ENCODE measurements at regions not wholly inside any gene's neighbourhood (a gene's known extent, or its start where the extent isn't known, plus 50 kb on each side); places are given as distances from the start of the nearest gene placed in this dataset.

DNA sequence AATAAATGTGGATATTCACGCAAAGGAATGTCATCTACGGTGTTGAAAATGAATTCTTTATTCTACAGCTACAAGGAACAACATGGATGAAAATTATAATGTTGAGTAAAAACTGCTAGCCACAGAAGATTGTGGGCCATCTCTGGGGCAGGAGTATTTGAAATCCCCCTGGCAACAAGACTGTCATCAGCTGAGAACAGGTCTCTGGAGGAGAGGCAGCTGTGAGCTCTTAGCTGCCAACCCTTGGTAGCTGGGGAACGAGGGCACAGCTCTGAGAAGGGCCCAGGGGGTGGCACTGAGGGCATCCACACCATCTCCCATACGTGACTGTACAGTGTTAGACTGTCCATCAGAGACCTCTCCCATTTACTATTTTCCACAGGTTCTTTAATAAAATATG lies 340.1 kb upstream of the MGMT start (continued):
- TF ChIP-seq, protein P1, sequence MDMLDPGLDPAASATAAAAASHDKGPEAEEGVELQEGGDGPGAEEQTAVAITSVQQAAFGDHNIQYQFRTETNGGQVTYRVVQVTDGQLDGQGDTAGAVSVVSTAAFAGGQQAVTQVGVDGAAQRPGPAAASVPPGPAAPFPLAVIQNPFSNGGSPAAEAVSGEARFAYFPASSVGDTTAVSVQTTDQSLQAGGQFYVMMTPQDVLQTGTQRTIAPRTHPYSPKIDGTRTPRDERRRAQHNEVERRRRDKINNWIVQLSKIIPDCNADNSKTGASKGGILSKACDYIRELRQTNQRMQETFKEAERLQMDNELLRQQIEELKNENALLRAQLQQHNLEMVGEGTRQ (IDR thresholded peaks at IDR 0.05; ENCODE audit: low read depth, low read length), result no peak
- TF ChIP-seq, protein P1 (CRISPR knock-in tag; IDR thresholded peaks at IDR 0.05; ENCODE audit: borderline replicate concordance), result no peak

DNA sequence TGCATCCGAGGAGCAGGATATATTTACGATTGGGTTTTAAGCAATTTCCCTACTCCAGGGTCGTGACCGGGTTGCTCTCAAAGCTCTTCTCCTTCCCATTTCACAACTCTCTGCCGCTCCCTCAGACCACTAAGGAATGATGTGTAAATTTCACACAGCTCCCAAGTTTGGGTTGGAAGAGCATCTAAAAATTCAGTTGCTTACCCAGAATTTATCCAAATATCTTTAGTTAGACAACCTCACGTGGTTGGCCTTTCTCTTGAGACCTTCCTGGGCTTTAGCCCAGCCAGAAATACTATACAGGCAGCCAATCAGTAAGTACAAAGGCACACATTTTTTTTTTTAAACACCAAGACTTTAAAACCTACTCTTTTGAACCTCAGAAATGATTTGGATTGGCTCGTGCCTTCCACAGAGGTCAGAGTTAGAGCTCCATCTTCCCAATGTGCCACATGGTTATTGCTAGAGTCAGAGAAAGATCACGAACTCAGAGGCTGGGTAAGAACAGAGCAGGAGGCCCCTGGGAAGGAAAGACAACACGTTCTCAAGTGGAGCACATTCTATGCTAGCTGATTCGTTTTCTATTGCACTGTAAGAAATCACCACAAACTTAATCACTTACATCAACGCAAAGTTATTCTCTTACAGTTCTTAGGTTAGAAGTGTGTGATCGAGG lies 335.4 kb upstream of the MGMT start:
- TF ChIP-seq ZNF251 (CRISPR knock-in tag; IDR thresholded peaks at IDR 0.05) (no peak), HNRNPL (IDR thresholded peaks at IDR 0.05; ENCODE audit: low read depth, low read length) (no peak), RARA (CRISPR knock-in tag; IDR thresholded peaks at IDR 0.05) (no peak), NBN (conservative IDR thresholded peaks at IDR 0.05) (no peak), ZNF672 (CRISPR knock-in tag; IDR thresholded peaks at IDR 0.05) (no peak), ZNF468 (CRISPR knock-in tag; IDR thresholded peaks at IDR 0.05) (no peak), TSC22D2 (CRISPR knock-in tag; IDR thresholded peaks at IDR 0.05; ENCODE audit: borderline replicate concordance) (no peak), SIN3A (IDR thresholded peaks at IDR 0.05; ENCODE audit: borderline replicate concordance, low read depth, low read length) (no peak)
- TF ChIP-seq, protein P2, sequence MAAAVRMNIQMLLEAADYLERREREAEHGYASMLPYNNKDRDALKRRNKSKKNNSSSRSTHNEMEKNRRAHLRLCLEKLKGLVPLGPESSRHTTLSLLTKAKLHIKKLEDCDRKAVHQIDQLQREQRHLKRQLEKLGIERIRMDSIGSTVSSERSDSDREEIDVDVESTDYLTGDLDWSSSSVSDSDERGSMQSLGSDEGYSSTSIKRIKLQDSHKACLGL (CRISPR knock-in tag; IDR thresholded peaks at IDR 0.05), result no peak
- TF ChIP-seq, protein P3, sequence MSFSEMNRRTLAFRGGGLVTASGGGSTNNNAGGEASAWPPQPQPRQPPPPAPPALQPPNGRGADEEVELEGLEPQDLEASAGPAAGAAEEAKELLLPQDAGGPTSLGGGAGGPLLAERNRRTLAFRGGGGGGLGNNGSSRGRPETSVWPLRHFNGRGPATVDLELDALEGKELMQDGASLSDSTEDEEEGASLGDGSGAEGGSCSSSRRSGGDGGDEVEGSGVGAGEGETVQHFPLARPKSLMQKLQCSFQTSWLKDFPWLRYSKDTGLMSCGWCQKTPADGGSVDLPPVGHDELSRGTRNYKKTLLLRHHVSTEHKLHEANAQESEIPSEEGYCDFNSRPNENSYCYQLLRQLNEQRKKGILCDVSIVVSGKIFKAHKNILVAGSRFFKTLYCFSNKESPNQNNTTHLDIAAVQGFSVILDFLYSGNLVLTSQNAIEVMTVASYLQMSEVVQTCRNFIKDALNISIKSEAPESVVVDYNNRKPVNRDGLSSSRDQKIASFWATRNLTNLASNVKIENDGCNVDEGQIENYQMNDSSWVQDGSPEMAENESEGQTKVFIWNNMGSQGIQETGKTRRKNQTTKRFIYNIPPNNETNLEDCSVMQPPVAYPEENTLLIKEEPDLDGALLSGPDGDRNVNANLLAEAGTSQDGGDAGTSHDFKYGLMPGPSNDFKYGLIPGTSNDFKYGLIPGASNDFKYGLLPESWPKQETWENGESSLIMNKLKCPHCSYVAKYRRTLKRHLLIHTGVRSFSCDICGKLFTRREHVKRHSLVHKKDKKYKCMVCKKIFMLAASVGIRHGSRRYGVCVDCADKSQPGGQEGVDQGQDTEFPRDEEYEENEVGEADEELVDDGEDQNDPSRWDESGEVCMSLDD (CRISPR knock-in tag; IDR thresholded peaks at IDR 0.05; ENCODE audit: borderline replicate concordance), result no peak
- TF ChIP-seq, protein P4, sequence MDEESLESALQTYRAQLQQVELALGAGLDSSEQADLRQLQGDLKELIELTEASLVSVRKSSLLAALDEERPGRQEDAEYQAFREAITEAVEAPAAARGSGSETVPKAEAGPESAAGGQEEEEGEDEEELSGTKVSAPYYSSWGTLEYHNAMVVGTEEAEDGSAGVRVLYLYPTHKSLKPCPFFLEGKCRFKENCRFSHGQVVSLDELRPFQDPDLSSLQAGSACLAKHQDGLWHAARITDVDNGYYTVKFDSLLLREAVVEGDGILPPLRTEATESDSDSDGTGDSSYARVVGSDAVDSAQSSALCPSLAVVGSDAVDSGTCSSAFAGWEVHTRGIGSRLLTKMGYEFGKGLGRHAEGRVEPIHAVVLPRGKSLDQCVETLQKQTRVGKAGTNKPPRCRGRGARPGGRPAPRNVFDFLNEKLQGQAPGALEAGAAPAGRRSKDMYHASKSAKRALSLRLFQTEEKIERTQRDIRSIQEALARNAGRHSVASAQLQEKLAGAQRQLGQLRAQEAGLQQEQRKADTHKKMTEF (CRISPR knock-in tag; IDR thresholded peaks at IDR 0.05), result no peak
- no peaks in the 10 kb centered on the region for H4K20me1 ChIP-seq (ENCODE audit: insufficient read depth, low read length)
- H3K36me3 ChIP-seq (replicated peaks in 1 of 2; ENCODE audit: control insufficient read depth in 1 of 2, insufficient read depth in 2 of 2, low read length in 2 of 2), result no peaks in the 10 kb centered on the region
- CTCF ChIA-PET (ENCODE audit: low intra/inter-chr PET ratio, low total read pairs), result no interaction called here
- in situ Hi-C loops (cut with HindIII; ENCODE audit: extremely low pct_ligation_motif_present, low pct_unique_long_range_greater_than_20kb), result no loop called here
- no peaks in the 10 kb centered on the region for H3K9me3 ChIP-seq (ENCODE audit: low read length)
- peaks cover 0 to 28% of the 10 kb centered on the region in 2 experiments; a peak in 2 of 5 replicates for H3K27me3 ChIP-seq (ENCODE audit: control insufficient read depth in 1 of 2, insufficient read depth in 2 of 2, low read length in 2 of 2)
- FAIRE-seq, result no peak
- no peak overlapping the region for H2AFZ ChIP-seq (ENCODE audit: low read length)
- no peak overlapping the region for H3K9ac ChIP-seq (ENCODE audit: insufficient read depth, low read depth, low read length)
- H3K4me1 ChIP-seq (ENCODE audit: insufficient read depth, low read length), result no peaks in the 10 kb centered on the region
- DNase-seq (ENCODE audit: low spot score), result no peak
- POLR2A ChIA-PET, result no interaction called here
- no peak overlapping the region for H3K4me3 ChIP-seq (replicated peaks in 1 of 3; ENCODE audit: insufficient read depth in 1 of 3, low read depth in 2 of 3, low read length in 3 of 3)
- H3K4me2 ChIP-seq (ENCODE audit: low read depth, low read length), result no peak overlapping the region
- WGBS (ENCODE audit: low lambda C conversion rate), result 10% methylated on average over 12 of the region's 12 CpGs
- intact Hi-C loops (cut with micrococcal nuclease; ENCODE audit: unreplicated experiment), result no loop called here
- H3K79me2 ChIP-seq (ENCODE audit: insufficient read depth, low read length), result no peaks in the 10 kb centered on the region
- no TSS peak for BruUV-seq (replicated peaks)
- no peak overlapping the region for H3K27ac ChIP-seq (ENCODE audit: extremely low read length, insufficient read depth, low read length)
- no peak for ATAC-seq

Data from HepG2 (cell line).